ENCODE measurements at regions not wholly inside any gene's neighbourhood (a gene's known extent, or its start where the extent isn't known, plus 50 kb on each side); places are given as distances from the start of the nearest gene placed in this dataset.

DNA sequence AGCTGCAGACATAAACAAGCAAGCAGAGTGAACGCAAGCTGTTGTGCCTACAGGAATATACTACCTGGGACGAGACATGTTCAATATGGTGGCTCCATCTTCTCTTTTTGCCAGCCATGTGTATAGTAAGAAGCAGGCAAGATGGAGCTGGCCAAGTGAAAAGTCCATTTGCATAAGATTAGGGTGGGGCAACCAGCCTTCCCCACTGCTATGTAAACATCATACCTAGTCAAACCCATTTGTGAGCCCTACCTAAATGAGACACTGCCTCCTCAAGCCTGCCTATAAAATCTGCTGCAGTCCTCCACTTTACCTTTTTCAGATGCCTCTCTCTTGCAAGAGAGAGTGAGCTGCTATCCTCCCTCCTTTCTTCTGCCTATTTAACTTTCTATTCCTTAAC, 370.1 kb upstream of the PMFBP1 start:
- H3K36me3 Mint-ChIP-seq (ENCODE audit: insufficient read depth, unreplicated experiment) = no peaks in the 10 kb centered on the region
- no peaks in the 10 kb centered on the region for H3K4me1 Mint-ChIP-seq (ENCODE audit: low read depth, unreplicated experiment)
- peaks cover 6% of the 10 kb centered on the region for H3K9me3 Mint-ChIP-seq (ENCODE audit: low read depth, unreplicated experiment)
- no peak for DNase-seq
- TF ChIP-seq, protein P1, sequence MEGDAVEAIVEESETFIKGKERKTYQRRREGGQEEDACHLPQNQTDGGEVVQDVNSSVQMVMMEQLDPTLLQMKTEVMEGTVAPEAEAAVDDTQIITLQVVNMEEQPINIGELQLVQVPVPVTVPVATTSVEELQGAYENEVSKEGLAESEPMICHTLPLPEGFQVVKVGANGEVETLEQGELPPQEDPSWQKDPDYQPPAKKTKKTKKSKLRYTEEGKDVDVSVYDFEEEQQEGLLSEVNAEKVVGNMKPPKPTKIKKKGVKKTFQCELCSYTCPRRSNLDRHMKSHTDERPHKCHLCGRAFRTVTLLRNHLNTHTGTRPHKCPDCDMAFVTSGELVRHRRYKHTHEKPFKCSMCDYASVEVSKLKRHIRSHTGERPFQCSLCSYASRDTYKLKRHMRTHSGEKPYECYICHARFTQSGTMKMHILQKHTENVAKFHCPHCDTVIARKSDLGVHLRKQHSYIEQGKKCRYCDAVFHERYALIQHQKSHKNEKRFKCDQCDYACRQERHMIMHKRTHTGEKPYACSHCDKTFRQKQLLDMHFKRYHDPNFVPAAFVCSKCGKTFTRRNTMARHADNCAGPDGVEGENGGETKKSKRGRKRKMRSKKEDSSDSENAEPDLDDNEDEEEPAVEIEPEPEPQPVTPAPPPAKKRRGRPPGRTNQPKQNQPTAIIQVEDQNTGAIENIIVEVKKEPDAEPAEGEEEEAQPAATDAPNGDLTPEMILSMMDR (IDR thresholded peaks at IDR 0.05; ENCODE audit: unreplicated experiment) = no peak
- no peak overlapping the region for H3K27ac Mint-ChIP-seq (ENCODE audit: unreplicated experiment)
- intact Hi-C loops (cut with micrococcal nuclease; ENCODE audit: unreplicated experiment) = no loop called here
- no peaks in the 10 kb centered on the region for H3K27me3 Mint-ChIP-seq (ENCODE audit: unreplicated experiment)
- H3K4me3 Mint-ChIP-seq (ENCODE audit: low read depth, unreplicated experiment) = no peak overlapping the region
- CTCF ChIA-PET = no interaction called here
- no TSS peak for BruUV-seq (replicated peaks)

DNA sequence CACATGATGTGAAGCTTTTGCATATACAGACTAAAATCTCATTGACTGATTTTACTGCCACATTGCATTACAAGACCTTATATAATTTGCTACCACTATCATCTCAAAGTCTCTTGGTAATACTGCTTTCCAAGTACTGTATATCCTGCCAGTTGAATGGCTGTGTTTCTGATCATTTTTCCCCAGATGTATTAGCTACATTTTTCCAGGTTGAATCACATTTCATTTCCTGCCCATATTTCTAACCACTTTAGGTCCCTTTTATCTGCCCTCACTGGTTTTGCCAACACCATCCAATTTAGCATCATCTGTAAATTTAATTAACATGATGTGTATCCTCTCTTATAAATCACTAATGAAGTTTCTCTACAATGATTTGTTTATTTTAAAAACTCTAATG, 365.7 kb upstream of the PMFBP1 start:
- intact Hi-C loops (cut with micrococcal nuclease; ENCODE audit: unreplicated experiment) = no loop called here
- TF ChIP-seq, protein P1 (IDR thresholded peaks at IDR 0.05; ENCODE audit: unreplicated experiment) = no peak
- Mint-ChIP-seq H3K27ac (ENCODE audit: unreplicated experiment) (no peak overlapping the region), H3K9me3 (ENCODE audit: low read depth, unreplicated experiment) (no peaks in the 10 kb centered on the region), H3K4me1 (ENCODE audit: low read depth, unreplicated experiment) (no peaks in the 10 kb centered on the region), H3K4me3 (ENCODE audit: low read depth, unreplicated experiment) (no peak overlapping the region), H3K36me3 (ENCODE audit: insufficient read depth, unreplicated experiment) (no peaks in the 10 kb centered on the region), H3K27me3 (ENCODE audit: unreplicated experiment) (no peaks in the 10 kb centered on the region)
- DNase-seq = no peak
- CTCF ChIA-PET = no interaction called here
- BruUV-seq (replicated peaks) = no TSS peak

DNA sequence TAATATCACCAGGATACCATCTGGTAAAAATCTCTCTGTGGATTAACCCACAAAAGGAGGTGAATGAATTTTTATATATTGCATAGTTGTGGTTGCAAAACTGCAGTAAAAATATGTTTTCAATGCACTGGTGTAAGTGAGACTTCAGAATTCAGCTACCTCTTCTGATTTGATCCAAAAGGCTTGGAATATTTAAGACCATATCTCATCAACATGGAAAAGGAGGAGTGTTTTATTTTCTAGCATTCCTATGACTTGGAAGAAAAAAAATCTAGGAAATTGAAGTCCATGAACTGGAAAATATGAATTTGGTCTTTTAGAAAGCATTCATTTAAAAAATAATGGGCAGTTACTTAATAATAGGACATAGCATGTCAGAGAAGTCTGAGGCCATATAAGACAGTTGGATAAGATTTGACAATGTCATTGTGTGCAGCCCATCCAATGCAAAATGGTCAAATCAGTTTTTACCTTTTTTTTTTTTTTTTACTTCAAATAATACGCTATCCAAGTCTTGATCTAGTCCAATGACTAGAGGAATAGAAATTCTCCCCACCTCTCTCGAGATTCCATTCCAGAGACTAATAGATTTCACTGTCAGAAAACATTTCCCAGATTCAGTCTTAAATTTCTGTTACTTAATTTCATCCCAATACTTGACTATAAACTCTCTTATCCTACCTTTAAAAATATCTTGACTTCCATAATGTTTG, 364.9 kb upstream of the PMFBP1 start:
- H3K4me1 Mint-ChIP-seq (ENCODE audit: low read depth, unreplicated experiment) = no peaks in the 10 kb centered on the region
- no peaks in the 10 kb centered on the region for H3K27me3 Mint-ChIP-seq (ENCODE audit: unreplicated experiment)
- TF ChIP-seq, protein P1 (IDR thresholded peaks at IDR 0.05; ENCODE audit: unreplicated experiment) = no peak
- H3K27ac Mint-ChIP-seq (ENCODE audit: unreplicated experiment) = no peak overlapping the region
- BruUV-seq (replicated peaks) = no TSS peak
- no peak for DNase-seq
- no peak overlapping the region for H3K4me3 Mint-ChIP-seq (ENCODE audit: low read depth, unreplicated experiment)
- CTCF ChIA-PET = no interaction called here
- intact Hi-C loops (cut with micrococcal nuclease; ENCODE audit: unreplicated experiment) = no loop called here
- H3K36me3 Mint-ChIP-seq (ENCODE audit: insufficient read depth, unreplicated experiment) = no peaks in the 10 kb centered on the region
- H3K9me3 Mint-ChIP-seq (ENCODE audit: low read depth, unreplicated experiment) = no peaks in the 10 kb centered on the region

DNA sequence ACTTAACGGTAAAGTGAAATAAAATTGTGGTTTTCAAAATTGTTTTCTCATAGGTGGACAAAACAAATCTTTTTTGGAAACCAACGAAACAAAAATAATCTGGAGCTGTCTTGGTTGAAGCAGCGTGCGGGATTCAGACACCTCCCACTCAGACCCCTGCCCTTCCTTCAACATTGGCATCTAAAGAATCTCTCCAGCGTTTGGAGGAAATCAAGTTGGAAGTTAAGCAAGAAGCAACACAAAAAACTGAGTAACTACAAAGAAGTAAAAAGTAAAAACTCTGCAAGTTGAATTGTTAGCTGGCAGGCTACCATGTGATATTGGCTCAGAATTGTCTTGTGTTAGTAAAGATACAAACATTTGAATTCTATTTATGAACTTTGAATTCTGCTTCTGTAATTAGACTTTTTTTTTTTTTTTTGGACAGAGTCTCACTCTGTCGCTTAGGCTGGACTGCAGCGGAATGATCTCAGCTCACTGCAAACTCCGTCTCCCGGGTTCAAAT, 361.0 kb upstream of the PMFBP1 start:
- intact Hi-C loops (cut with micrococcal nuclease; ENCODE audit: unreplicated experiment) = no loop called here
- Mint-ChIP-seq H3K4me1 (ENCODE audit: low read depth, unreplicated experiment) (no peaks in the 10 kb centered on the region), H3K4me3 (ENCODE audit: low read depth, unreplicated experiment) (no peak overlapping the region), H3K36me3 (ENCODE audit: insufficient read depth, unreplicated experiment) (no peaks in the 10 kb centered on the region), H3K27ac (ENCODE audit: unreplicated experiment) (no peak overlapping the region), H3K9me3 (ENCODE audit: low read depth, unreplicated experiment) (peaks cover 17% of the 10 kb centered on the region), H3K27me3 (ENCODE audit: unreplicated experiment) (no peaks in the 10 kb centered on the region)
- CTCF ChIA-PET = no interaction called here
- TF ChIP-seq, protein P1 (IDR thresholded peaks at IDR 0.05; ENCODE audit: unreplicated experiment) = no peak
- no TSS peak for BruUV-seq (replicated peaks)
- DNase-seq = no peak
